ENCODE measurements at regions not wholly inside any gene's neighbourhood (a gene's known extent, or its start where the extent isn't known, plus 50 kb on each side); places are given as distances from the start of the nearest gene placed in this dataset.
A peak's percentile ranks its signal among the peaks of the same experiment; 100 is the strongest.

DNA sequence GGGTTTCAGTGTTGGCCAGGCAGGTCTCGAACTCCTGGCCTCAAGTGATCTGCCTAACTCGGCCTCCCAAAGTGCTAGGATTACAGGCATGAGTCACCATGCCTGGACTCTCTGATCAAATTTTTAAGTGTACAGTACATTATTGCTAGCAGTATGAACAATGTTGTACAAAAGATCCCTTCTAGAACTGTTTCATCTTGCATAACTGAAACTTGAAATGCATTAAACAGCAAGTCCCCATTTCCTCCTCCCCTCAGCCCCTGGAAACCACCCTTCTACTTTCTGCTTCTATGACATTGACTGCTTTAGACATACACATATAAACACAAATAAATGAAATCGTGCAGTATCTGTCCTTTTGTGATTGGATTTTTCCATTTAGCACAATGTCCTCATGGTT lies 463.4 kb downstream of the PTPRC start:
- no peaks in the 10 kb centered on the region for H3K4me1 Mint-ChIP-seq (ENCODE audit: low read depth)

DNA sequence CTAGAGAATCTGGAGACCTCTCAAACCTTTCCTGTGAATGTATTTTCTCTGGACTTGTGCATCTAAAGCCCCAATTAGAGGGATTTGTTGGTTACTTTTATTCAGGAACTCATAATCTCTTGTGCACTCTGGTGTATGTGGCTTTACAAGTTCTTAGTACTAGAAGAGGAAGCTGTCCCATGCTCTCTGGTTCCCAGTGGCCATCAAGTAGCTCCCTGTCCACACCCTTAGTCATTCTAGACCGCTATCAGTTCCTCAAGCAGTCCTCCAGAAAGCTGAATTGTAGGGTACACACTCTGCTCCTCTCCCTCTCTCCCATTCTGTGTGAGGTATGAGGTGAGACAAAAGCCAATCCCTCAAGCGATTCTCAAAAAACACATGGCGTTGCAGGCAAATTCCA lies 470.3 kb downstream of the PTPRC start:
- H3K36me3 Mint-ChIP-seq (ENCODE audit: insufficient read depth), result no peaks in the 10 kb centered on the region
- H3K4me1 Mint-ChIP-seq (ENCODE audit: low read depth), result no peaks in the 10 kb centered on the region
- TF ChIP-seq, protein P1, sequence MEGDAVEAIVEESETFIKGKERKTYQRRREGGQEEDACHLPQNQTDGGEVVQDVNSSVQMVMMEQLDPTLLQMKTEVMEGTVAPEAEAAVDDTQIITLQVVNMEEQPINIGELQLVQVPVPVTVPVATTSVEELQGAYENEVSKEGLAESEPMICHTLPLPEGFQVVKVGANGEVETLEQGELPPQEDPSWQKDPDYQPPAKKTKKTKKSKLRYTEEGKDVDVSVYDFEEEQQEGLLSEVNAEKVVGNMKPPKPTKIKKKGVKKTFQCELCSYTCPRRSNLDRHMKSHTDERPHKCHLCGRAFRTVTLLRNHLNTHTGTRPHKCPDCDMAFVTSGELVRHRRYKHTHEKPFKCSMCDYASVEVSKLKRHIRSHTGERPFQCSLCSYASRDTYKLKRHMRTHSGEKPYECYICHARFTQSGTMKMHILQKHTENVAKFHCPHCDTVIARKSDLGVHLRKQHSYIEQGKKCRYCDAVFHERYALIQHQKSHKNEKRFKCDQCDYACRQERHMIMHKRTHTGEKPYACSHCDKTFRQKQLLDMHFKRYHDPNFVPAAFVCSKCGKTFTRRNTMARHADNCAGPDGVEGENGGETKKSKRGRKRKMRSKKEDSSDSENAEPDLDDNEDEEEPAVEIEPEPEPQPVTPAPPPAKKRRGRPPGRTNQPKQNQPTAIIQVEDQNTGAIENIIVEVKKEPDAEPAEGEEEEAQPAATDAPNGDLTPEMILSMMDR (IDR thresholded peaks at IDR 0.05; ENCODE audit: unreplicated experiment), result no peak
- DNase-seq (ENCODE audit: low spot score, unreplicated experiment), result no peak
- no peak overlapping the region for H3K4me3 Mint-ChIP-seq (ENCODE audit: low read depth)
- no peaks in the 10 kb centered on the region for H3K27me3 Mint-ChIP-seq
- H3K9me3 Mint-ChIP-seq (ENCODE audit: low read depth), result peaks cover 10% of the 10 kb centered on the region
- H3K27ac Mint-ChIP-seq, result no peak overlapping the region

More for the DNA sequence above, 463.4 kb downstream of the PTPRC start:
- no peaks in the 10 kb centered on the region for H3K27me3 Mint-ChIP-seq
- no peak for DNase-seq (ENCODE audit: low spot score, unreplicated experiment)
- H3K27ac Mint-ChIP-seq, result no peak overlapping the region
- no peaks in the 10 kb centered on the region for H3K36me3 Mint-ChIP-seq (ENCODE audit: insufficient read depth)
- peaks cover 10% of the 10 kb centered on the region for H3K9me3 Mint-ChIP-seq (ENCODE audit: low read depth)
- TF ChIP-seq, protein P1 (IDR thresholded peaks at IDR 0.05; ENCODE audit: unreplicated experiment), result no peak
- H3K4me3 Mint-ChIP-seq (ENCODE audit: low read depth), result no peak overlapping the region

DNA sequence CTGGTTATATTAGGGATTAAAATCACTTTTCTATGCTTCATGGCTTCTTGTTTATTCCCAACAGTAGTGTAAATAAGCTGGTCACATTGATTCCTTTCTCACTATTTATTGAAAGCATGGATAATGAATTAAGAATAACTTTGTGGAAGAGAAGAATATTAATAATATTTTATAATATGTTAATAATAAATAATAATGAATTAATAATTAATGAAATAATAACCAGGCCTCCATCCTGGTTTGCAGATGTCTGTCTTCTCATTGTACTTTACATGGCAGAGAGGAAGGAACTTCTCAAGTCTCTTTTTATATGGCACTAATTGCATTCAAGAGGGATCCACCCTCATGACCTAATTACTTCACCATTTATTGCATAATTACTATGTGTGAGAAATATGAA lies 473.5 kb downstream of the PTPRC start:
- H3K4me3 Mint-ChIP-seq (ENCODE audit: low read depth), result no peak overlapping the region
- TF ChIP-seq, protein P1 (IDR thresholded peaks at IDR 0.05; ENCODE audit: unreplicated experiment), result no peak
- no peaks in the 10 kb centered on the region for H3K27me3 Mint-ChIP-seq
- H3K9me3 Mint-ChIP-seq (ENCODE audit: low read depth), result no peaks in the 10 kb centered on the region
- H3K27ac Mint-ChIP-seq, result no peak overlapping the region
- H3K4me1 Mint-ChIP-seq (ENCODE audit: low read depth), result no peaks in the 10 kb centered on the region
- DNase-seq (ENCODE audit: low spot score, unreplicated experiment), result no peak
- H3K36me3 Mint-ChIP-seq (ENCODE audit: insufficient read depth), result no peaks in the 10 kb centered on the region

DNA sequence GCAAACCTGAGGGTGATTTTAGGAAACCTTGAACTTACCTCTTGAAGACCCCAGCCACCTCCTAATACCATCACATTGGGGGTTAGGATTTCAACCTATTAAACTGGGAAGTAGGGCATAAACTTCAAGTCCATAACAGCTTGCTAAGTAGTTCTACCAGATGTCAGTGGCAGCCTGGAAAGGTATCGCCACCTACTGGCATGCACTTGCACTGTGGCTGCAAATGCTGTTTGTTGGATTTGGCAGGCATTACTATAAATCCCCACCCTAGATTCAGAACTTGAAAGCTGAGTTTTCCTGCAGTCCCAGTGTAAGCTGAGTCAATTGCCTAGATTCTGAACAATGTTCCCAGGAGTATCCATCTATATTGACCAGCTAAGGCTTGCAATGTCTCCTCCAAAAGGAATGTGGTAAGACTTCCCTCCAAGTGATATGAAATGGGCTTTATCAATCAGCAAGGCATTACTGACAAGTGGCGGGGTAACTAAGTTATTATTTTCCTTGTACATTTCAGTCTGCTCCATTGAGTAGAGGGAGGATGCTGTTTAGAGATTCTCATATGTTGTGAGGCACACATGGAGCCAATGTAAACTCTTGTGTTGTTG lies 474.5 kb downstream of the PTPRC start:
- TF ChIP-seq, protein P1 (IDR thresholded peaks at IDR 0.05; ENCODE audit: unreplicated experiment), result peak; percentile 67
- H3K9me3 Mint-ChIP-seq (ENCODE audit: low read depth), result no peaks in the 10 kb centered on the region
- H3K27ac Mint-ChIP-seq, result no peak overlapping the region
- H3K4me3 Mint-ChIP-seq (ENCODE audit: low read depth), result no peak overlapping the region
- H3K4me1 Mint-ChIP-seq (ENCODE audit: low read depth), result no peaks in the 10 kb centered on the region
- no peaks in the 10 kb centered on the region for H3K27me3 Mint-ChIP-seq
- no peaks in the 10 kb centered on the region for H3K36me3 Mint-ChIP-seq (ENCODE audit: insufficient read depth)
- DNase-seq (ENCODE audit: low spot score, unreplicated experiment), result no peak

DNA sequence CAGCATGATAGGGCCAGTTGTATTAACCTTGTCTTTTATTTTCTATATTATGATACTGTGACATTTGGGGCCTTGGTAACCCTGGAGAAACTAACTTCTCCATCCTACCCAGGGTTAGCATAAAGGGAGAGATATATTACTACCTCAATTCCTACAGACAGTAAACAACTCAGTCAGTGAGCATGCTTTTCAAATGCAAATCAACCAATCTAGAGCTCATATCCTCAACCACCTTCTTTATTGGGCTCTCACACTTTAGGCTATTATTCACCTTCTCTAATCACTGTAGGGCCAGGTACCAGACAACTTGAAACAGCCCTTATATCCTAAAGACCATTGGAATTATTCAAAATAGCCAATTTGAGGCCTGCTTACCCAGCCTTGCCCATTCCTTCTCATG lies 477.6 kb downstream of the PTPRC start:
- DNase-seq (ENCODE audit: low spot score, unreplicated experiment), result no peak
- no peaks in the 10 kb centered on the region for H3K36me3 Mint-ChIP-seq (ENCODE audit: insufficient read depth)
- no peaks in the 10 kb centered on the region for H3K4me1 Mint-ChIP-seq (ENCODE audit: low read depth)
- H3K27ac Mint-ChIP-seq, result no peak overlapping the region
- H3K9me3 Mint-ChIP-seq (ENCODE audit: low read depth), result no peaks in the 10 kb centered on the region
- no peaks in the 10 kb centered on the region for H3K27me3 Mint-ChIP-seq
- TF ChIP-seq, protein P1 (IDR thresholded peaks at IDR 0.05; ENCODE audit: unreplicated experiment), result no peak
- H3K4me3 Mint-ChIP-seq (ENCODE audit: low read depth), result no peak overlapping the region
